Esophagus mucosa (tissue), 1 donor: ENCODE measurements at regions not wholly inside any gene's neighbourhood (a gene's known extent, or its start where the extent isn't known, plus 50 kb on each side); places are given as distances from the start of the nearest gene placed in this dataset.

Experiments used
- ATAC-seq: fragments of 200-7000 bp; cut with Tn5 transposase; one replicate; pipeline ENCODE4 v1.9.1; 2020
- donor health status: DM: yes; HTN: yes; CAD: no.

DNA sequence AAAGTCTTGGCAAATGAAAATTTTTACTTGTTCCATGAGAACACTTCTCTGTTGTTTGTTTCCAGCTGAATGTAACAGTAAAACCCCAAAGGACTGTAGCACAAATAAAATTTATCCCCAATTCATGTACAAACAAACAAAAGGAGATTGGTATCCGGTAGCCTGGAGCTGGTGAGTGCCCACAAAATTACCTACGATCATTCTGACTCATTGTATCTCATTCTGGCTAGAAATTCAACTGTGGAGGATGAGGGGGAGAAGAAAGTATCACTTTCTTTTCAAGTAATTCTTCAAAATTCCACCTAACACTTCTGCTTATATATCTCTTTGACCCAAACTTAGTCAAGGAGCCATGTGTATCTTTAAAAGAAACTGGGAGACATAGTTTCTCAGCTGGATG is 268.5 kb downstream of the ALG10B start:
- ATAC-seq = no peak

DNA sequence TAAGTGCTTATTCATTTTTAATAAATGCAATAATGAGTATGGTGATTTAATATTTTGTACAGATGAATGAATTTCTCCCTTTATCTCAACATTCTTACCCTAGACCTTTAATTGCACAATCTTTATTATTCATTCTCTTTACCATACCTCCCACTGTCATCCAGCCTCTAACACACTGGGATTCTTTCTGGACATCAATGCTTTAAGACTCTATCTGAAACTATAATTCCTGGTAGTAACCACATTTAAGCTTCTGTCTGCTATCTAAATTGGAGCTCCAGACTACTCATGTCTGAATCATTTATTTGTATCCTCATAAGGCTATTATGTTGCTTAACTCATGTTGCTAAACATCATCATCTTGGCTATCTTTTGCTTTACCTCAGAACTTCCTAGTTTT is 270.2 kb downstream of the ALG10B start:
- ATAC-seq = no peak

DNA sequence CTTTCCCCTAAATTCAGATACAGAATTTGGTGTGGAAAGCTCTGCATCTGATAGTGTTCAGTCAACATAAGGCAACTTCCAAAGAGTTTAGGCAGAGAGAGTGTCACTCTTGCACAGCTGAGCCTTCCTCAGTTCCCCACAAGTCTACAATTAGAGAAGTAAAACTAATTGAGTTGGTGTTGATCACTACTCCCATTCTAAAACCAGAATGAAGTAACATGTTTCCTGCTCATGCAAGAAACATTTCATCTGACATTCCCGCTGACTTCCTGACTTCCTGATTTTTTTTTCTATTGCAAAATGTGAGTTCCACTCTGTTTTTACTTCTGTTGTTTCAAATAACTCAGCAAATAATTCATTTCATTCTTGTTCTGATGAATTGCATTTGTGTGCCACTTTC is 271.0 kb downstream of the ALG10B start:
- no peak for ATAC-seq

DNA sequence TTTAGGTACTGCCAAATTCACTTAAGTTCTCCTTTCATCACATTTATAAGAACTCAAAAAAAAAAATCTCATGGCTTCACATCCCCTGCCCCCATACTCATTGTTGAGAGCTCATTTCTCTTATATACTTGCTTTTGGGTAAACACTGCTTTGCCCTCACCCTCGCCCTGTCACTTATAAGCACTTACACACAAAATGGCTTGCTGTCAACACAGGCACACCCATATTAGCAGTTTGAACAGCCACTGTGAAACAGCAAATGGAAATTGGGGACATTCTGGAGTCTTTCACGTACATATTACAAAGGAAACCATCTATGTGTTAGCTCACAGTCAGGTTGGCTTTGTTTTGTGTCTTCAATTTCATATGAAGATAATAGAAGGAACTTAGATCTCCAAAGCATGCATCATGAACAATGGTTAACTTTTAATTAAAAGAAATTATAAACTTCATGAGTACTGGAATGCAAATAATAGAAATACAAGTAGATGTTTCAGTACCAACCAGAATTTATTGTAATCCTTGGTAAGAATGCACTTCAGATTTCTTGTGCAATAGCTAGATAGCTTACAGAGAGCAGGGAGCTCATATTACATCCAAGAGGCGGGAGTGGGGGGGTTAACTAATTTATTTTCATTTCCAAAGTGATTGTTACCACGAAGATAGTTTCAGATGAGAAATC is 272.2 kb downstream of the ALG10B start:
- ATAC-seq = no peak

DNA sequence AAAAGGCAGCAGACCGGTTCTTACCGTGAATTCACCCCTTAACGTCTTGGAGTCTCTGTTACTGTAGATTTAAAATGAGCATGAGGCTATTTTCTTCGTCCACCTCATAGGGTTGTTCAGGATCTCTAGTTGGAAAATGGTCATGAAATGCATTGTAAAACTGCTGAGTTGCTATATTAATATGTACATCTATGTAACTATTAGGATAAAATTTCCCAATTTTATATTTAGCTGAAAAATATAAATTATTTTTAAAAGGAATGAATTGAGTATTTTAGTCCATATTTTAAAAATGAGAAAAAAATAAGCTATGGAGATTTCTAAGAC is 272.7 kb downstream of the ALG10B start:
- no peak for ATAC-seq

DNA sequence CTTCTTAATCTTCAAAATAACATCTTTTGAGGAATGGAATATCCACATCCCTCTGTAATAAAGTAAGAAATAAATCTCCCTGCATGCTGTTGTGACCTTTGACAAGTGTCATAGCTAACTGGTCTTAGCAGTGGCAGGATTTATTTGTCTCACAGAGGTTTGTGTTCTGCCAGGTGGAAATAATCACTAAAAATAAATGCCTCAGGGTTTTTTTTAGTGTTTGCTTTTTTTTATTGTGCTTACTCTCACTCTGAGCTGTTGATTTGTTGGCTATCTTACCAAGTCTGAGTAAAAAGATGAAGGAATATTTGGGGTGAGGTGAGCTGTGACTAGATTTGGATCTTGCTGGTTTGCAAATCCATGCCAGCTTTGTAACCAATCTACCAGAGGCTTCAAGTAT is 285.4 kb downstream of the ALG10B start:
- ATAC-seq = no peak
